ENCODE measurements at regions not wholly inside any gene's neighbourhood (a gene's known extent, or its start where the extent isn't known, plus 50 kb on each side); places are given as distances from the start of the nearest gene placed in this dataset.

GRCh38 chr10:76681153-76681552, 956.5 kb downstream of the KCNMA1 start:
- TF ChIP-seq ZBTB7A (IDR thresholded peaks at IDR 0.05; ENCODE audit: low read depth) (no peak), TCF12 (IDR thresholded peaks at IDR 0.05; ENCODE audit: low read depth) (no peak), EGR1 (IDR thresholded peaks at IDR 0.05) (no peak), EP300 (IDR thresholded peaks at IDR 0.05; ENCODE audit: borderline replicate concordance) (no peak), TEAD4 (IDR thresholded peaks at IDR 0.05) (no peak), REST (IDR thresholded peaks at IDR 0.05; ENCODE audit: low read depth) (no peak), NFIC (IDR thresholded peaks at IDR 0.05) (no peak)

GRCh38 chr10:76679030-76679429, 958.6 kb downstream of the KCNMA1 start:
- TF ChIP-seq ZBTB7A (IDR thresholded peaks at IDR 0.05; ENCODE audit: low read depth) (no peak), YY1 (IDR thresholded peaks at IDR 0.05; ENCODE audit: low read depth) (no peak), TCF12 (IDR thresholded peaks at IDR 0.05; ENCODE audit: low read depth) (no peak)

- TF ChIP-seq RAD21 (IDR thresholded peaks at IDR 0.05; ENCODE audit: low read depth) (no peak), YY1 (IDR thresholded peaks at IDR 0.05; ENCODE audit: low read depth) (no peak), EP300 (IDR thresholded peaks at IDR 0.05; ENCODE audit: borderline replicate concordance) (no peak)
These were observed 961.5 kb downstream of the KCNMA1 start for GRCh38 chr10:76675951-76676587.

GRCh38 chr10:76675561-76675950, 962.1 kb downstream of the KCNMA1 start:
- no peak for TF ChIP-seq FOXM1 (IDR thresholded peaks at IDR 0.05; ENCODE audit: borderline replicate concordance, low read depth)
- TF ChIP-seq CREB1 (IDR thresholded peaks at IDR 0.05; ENCODE audit: low read depth) = no peak
- no peak for TF ChIP-seq TAF1 (IDR thresholded peaks at IDR 0.05; ENCODE audit: low read depth)

GRCh38 chr10:76667408-76668370, 969.9 kb downstream of the KCNMA1 start:
- no peak for TF ChIP-seq ZBTB7A (IDR thresholded peaks at IDR 0.05; ENCODE audit: low read depth)
- TF ChIP-seq REST (IDR thresholded peaks at IDR 0.05; ENCODE audit: low read depth) = no peak
- no peak for TF ChIP-seq YY1 (IDR thresholded peaks at IDR 0.05; ENCODE audit: low read depth)
- no peak for TF ChIP-seq MAX (IDR thresholded peaks at IDR 0.05)
- no peak for TF ChIP-seq CREB1 (IDR thresholded peaks at IDR 0.05; ENCODE audit: low read depth)
- no peak for TF ChIP-seq EGR1 (IDR thresholded peaks at IDR 0.05)
- no peak for TF ChIP-seq CEBPB (IDR thresholded peaks at IDR 0.05)
- TF ChIP-seq TEAD4 (IDR thresholded peaks at IDR 0.05) = no peak
- TF ChIP-seq TCF12 (IDR thresholded peaks at IDR 0.05; ENCODE audit: low read depth) = no peak
- no peak for TF ChIP-seq TAF1 (IDR thresholded peaks at IDR 0.05; ENCODE audit: low read depth)

GRCh38 chr10:76666891-76667290, 970.7 kb downstream of the KCNMA1 start:
- TF ChIP-seq EGR1 (IDR thresholded peaks at IDR 0.05) = no peak
- TF ChIP-seq CREB1 (IDR thresholded peaks at IDR 0.05; ENCODE audit: low read depth) = no peak
- TF ChIP-seq CEBPB (IDR thresholded peaks at IDR 0.05) = no peak
- TF ChIP-seq NFIC (IDR thresholded peaks at IDR 0.05) = no peak
- no peak for TF ChIP-seq TCF12 (IDR thresholded peaks at IDR 0.05; ENCODE audit: low read depth)
- TF ChIP-seq TAF1 (IDR thresholded peaks at IDR 0.05; ENCODE audit: low read depth) = no peak
- TF ChIP-seq REST (IDR thresholded peaks at IDR 0.05; ENCODE audit: low read depth) = no peak
- no peak for TF ChIP-seq ZBTB7A (IDR thresholded peaks at IDR 0.05; ENCODE audit: low read depth)
- no peak for TF ChIP-seq USF1 (IDR thresholded peaks at IDR 0.05)
- TF ChIP-seq EP300 (IDR thresholded peaks at IDR 0.05; ENCODE audit: borderline replicate concordance) = no peak
- no peak for TF ChIP-seq TEAD4 (IDR thresholded peaks at IDR 0.05)
- no peak for TF ChIP-seq FOXM1 (IDR thresholded peaks at IDR 0.05; ENCODE audit: borderline replicate concordance, low read depth)
- TF ChIP-seq MAX (IDR thresholded peaks at IDR 0.05) = no peak
- no peak for TF ChIP-seq YY1 (IDR thresholded peaks at IDR 0.05; ENCODE audit: low read depth)

Data from Ishikawa (cell line).